ENCODE measurements at regions not wholly inside any gene's neighbourhood (a gene's known extent, or its start where the extent isn't known, plus 50 kb on each side); places are given as distances from the start of the nearest gene placed in this dataset.

DNA sequence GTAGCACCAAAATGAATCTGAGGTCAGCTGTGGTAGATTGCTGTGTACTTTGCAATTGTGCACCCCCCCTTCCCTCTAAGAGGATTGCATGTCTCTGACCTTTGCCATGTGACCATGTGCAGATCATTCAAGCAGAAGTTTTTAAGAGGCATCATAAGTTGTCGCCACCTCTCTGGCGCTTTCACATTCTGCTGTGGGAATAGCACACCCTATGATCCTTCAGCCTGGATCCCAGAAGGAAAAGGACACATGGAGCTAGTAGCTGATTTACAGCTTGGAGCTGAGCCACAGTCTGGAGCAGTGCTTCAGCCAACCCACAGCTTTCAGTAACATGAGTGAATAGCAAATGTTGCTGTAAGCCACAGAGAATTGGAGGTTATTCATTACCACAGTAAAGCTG lies 158.5 kb downstream of the TSEN15 start:
- ATAC-seq = no peak
- POLR2A ChIA-PET = no interaction called here
- Histone ChIP-seq H3K4me1 (no peaks in the 10 kb centered on the region), H3K4me3 (no peak overlapping the region), H3K27ac (no peak overlapping the region), H3K9me3 (no peaks in the 10 kb centered on the region), H3K4me2 (no peak overlapping the region)
- no peak for TF ChIP-seq MYC (IDR thresholded peaks at IDR 0.05; ENCODE audit: borderline replicate concordance, low read length)
- TF ChIP-seq, protein P1, sequence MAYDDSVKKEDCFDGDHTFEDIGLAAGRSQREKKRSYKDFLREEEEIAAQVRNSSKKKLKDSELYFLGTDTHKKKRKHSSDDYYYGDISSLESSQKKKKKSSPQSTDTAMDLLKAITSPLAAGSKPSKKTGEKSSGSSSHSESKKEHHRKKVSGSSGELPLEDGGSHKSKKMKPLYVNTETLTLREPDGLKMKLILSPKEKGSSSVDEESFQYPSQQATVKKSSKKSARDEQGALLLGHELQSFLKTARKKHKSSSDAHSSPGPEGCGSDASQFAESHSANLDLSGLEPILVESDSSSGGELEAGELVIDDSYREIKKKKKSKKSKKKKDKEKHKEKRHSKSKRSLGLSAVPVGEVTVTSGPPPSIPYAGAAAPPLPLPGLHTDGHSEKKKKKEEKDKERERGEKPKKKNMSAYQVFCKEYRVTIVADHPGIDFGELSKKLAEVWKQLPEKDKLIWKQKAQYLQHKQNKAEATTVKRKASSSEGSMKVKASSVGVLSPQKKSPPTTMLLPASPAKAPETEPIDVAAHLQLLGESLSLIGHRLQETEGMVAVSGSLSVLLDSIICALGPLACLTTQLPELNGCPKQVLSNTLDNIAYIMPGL (CRISPR knock-in tag; IDR thresholded peaks at IDR 0.05; ENCODE audit: borderline replicate concordance) = no peak
- FAIRE-seq = no peak
- WGBS (ENCODE audit: missing lambda C conversion rate) = 84% methylated on average over 2 of the region's 2 CpGs
- CTCF ChIA-PET = interaction anchor here (1.1 kb wide), 1 partner anchor 13 kb away, joined by 4 read pairs; no protein-coding TSS in a partner anchor
- no peak for DNase-seq (ENCODE audit: low read depth in 1 of 2, low spot score in 1 of 2)

DNA sequence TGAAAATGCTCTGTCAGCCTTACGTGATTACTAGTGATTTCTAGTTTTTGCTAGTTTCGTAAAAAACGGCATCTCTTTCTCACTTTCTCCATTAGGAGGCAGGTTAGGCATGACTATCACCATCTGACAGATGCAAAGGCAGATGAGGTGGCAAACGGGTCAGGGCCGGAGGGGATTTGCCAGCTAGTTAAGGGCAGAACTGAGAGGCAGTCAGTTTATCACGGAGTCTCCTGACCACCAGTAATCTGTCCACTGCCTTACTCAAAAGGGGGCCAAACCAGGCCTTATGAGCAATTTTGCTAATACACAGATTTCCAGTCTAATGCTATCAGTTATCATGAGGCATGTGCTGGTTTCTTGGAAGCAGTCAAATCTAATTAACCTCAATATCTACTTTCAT lies 159.3 kb downstream of the TSEN15 start:
- ATAC-seq (no peak), FAIRE-seq (no peak), DNase-seq (ENCODE audit: low read depth in 1 of 2, low spot score in 1 of 2) (no peak)
- no peaks in the 10 kb centered on the region for H3K9me3 ChIP-seq
- no peaks in the 10 kb centered on the region for H3K4me1 ChIP-seq
- POLR2A ChIA-PET = no interaction called here
- no peak overlapping the region for H3K4me2 ChIP-seq
- H3K27ac ChIP-seq = no peak overlapping the region
- CTCF ChIA-PET = interaction anchor here (1.1 to 3.7 kb wide), 2 partner anchors 12 kb away, joined by 4 to 28 read pairs; no protein-coding TSS in a partner anchor
- H3K4me3 ChIP-seq = no peak overlapping the region
- TF ChIP-seq, protein P2, sequence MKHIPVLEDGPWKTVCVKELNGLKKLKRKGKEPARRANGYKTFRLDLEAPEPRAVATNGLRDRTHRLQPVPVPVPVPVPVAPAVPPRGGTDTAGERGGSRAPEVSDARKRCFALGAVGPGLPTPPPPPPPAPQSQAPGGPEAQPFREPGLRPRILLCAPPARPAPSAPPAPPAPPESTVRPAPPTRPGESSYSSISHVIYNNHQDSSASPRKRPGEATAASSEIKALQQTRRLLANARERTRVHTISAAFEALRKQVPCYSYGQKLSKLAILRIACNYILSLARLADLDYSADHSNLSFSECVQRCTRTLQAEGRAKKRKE (CRISPR knock-in tag; IDR thresholded peaks at IDR 0.05; ENCODE audit: low read depth) = no peak
- no peak for TF ChIP-seq MAZ (IDR thresholded peaks at IDR 0.05; ENCODE audit: borderline replicate concordance, low read depth, low read length)
- TF ChIP-seq PHF8 (IDR thresholded peaks at IDR 0.05; ENCODE audit: borderline replicate concordance, low read depth) = no peak
- TF ChIP-seq KDM1A (IDR thresholded peaks at IDR 0.05; ENCODE audit: low read depth) = no peak
- TF ChIP-seq, protein P3, sequence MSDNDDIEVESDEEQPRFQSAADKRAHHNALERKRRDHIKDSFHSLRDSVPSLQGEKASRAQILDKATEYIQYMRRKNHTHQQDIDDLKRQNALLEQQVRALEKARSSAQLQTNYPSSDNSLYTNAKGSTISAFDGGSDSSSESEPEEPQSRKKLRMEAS (IDR thresholded peaks at IDR 0.05) = no peak
- TF ChIP-seq, protein P4, sequence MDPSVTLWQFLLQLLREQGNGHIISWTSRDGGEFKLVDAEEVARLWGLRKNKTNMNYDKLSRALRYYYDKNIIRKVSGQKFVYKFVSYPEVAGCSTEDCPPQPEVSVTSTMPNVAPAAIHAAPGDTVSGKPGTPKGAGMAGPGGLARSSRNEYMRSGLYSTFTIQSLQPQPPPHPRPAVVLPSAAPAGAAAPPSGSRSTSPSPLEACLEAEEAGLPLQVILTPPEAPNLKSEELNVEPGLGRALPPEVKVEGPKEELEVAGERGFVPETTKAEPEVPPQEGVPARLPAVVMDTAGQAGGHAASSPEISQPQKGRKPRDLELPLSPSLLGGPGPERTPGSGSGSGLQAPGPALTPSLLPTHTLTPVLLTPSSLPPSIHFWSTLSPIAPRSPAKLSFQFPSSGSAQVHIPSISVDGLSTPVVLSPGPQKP (IDR thresholded peaks at IDR 0.05; ENCODE audit: low read depth, low read length) = no peak
- no peak for TF ChIP-seq CEBPB (IDR thresholded peaks at IDR 0.05)
- TF ChIP-seq EP300 (IDR thresholded peaks at IDR 0.05) = no peak
- no peak for TF ChIP-seq MAFK (IDR thresholded peaks at IDR 0.05; ENCODE audit: partially characterized antibody)
- TF ChIP-seq NPAS2 (CRISPR knock-in tag; IDR thresholded peaks at IDR 0.05; ENCODE audit: borderline replicate concordance) = no peak
- TF ChIP-seq, protein P1 (CRISPR knock-in tag; IDR thresholded peaks at IDR 0.05; ENCODE audit: borderline replicate concordance) = no peak
- TF ChIP-seq HEYL (CRISPR knock-in tag; IDR thresholded peaks at IDR 0.05) = no peak
- no peak for TF ChIP-seq BHLHE40 (IDR thresholded peaks at IDR 0.05; ENCODE audit: low read depth, low read length)
- no peak for TF ChIP-seq GATA3 (IDR thresholded peaks at IDR 0.05; ENCODE audit: borderline replicate concordance)
- no peak for TF ChIP-seq POLR2A (IDR thresholded peaks at IDR 0.05; ENCODE audit: low read length)
- no peak for TF ChIP-seq RAD21 (conservative IDR thresholded peaks at IDR 0.05 in 1 of 2, IDR thresholded peaks at IDR 0.05 in 1 of 2)
- no peak for TF ChIP-seq ZFP36 (IDR thresholded peaks at IDR 0.05; ENCODE audit: borderline replicate concordance, partially characterized antibody)
- TF ChIP-seq, protein P5, sequence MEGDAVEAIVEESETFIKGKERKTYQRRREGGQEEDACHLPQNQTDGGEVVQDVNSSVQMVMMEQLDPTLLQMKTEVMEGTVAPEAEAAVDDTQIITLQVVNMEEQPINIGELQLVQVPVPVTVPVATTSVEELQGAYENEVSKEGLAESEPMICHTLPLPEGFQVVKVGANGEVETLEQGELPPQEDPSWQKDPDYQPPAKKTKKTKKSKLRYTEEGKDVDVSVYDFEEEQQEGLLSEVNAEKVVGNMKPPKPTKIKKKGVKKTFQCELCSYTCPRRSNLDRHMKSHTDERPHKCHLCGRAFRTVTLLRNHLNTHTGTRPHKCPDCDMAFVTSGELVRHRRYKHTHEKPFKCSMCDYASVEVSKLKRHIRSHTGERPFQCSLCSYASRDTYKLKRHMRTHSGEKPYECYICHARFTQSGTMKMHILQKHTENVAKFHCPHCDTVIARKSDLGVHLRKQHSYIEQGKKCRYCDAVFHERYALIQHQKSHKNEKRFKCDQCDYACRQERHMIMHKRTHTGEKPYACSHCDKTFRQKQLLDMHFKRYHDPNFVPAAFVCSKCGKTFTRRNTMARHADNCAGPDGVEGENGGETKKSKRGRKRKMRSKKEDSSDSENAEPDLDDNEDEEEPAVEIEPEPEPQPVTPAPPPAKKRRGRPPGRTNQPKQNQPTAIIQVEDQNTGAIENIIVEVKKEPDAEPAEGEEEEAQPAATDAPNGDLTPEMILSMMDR (IDR thresholded peaks at IDR 0.05) = no peak
- no peak for TF ChIP-seq KDM5A (IDR thresholded peaks at IDR 0.05)
- 64% methylated on average over 6 of the region's 6 CpGs for WGBS (ENCODE audit: missing lambda C conversion rate)

Data from A549 (cell line).